SK-N-SH treated with all-trans-retinoic acid at 6 μM for 48 hours (cell line): ENCODE measurements at regions not wholly inside any gene's neighbourhood (a gene's known extent, or its start where the extent isn't known, plus 50 kb on each side); places are given as distances from the start of the nearest gene placed in this dataset.

ENCODE experiments used
- RARB ChIP-seq: fragments of 250-450 bp; sonication (Bioruptor Pico); IDR thresholded peaks from 2 replicates; pipeline ENCODE4 v1.8.0; 2021; ENCODE audit warnings: mild to moderate bottlenecking, moderate library complexity
- ZFP30 ChIP-seq: fragments of 450-650 bp; formaldehyde crosslinking; IDR thresholded peaks from 2 replicates; pipeline ENCODE4 v1.5.0; 2022; ENCODE audit warnings: mild to moderate bottlenecking, moderate library complexity
- ZNF565 ChIP-seq: fragments of 450-650 bp; formaldehyde crosslinking; conservative IDR thresholded peaks from 2 replicates; pipeline ENCODE4 v1.5.0; 2020; ENCODE audit warnings: low read depth, mild to moderate bottlenecking, moderate library complexity
- ZNF70 ChIP-seq: fragments of 450-650 bp; formaldehyde crosslinking; IDR thresholded peaks from 2 replicates; pipeline ENCODE4 v1.5.0; 2020; ENCODE audit warnings: mild to moderate bottlenecking, moderate library complexity
- TF ChIP-seq, protein P1 (sequence below): fragments of 250-450 bp; sonication (Bioruptor Pico); IDR thresholded peaks from 2 replicates; pipeline ENCODE4 v1.8.0; 2020; ENCODE audit warnings: mild to moderate bottlenecking, moderate library complexity, borderline replicate concordance

DNA sequence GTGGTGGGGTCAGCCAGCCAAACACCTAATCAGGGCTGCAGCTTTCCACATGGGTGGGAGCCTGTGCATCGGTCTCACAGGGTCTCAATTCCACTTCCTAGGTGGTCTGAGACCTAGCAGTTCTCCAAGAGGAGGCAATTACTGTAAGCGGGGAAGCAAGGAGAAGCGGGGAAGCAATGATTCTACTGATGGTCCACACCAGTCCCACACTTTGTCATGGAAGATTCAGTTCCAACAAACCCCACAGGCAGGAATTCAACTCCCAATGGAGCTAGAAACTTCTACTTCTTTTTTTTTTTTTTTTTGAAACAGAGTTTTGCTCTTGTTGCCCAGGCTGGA lies 158.7 kb upstream of the RAI14 start:
- TF ChIP-seq ZFP30 (CRISPR knock-in tag) (no peak), ZNF565 (no peak), RARB (CRISPR knock-in tag) (no peak), ZNF70 (CRISPR knock-in tag) (no peak)
- TF ChIP-seq, protein P1, sequence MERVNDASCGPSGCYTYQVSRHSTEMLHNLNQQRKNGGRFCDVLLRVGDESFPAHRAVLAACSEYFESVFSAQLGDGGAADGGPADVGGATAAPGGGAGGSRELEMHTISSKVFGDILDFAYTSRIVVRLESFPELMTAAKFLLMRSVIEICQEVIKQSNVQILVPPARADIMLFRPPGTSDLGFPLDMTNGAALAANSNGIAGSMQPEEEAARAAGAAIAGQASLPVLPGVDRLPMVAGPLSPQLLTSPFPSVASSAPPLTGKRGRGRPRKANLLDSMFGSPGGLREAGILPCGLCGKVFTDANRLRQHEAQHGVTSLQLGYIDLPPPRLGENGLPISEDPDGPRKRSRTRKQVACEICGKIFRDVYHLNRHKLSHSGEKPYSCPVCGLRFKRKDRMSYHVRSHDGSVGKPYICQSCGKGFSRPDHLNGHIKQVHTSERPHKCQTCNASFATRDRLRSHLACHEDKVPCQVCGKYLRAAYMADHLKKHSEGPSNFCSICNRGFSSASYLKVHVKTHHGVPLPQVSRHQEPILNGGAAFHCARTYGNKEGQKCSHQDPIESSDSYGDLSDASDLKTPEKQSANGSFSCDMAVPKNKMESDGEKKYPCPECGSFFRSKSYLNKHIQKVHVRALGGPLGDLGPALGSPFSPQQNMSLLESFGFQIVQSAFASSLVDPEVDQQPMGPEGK (CRISPR knock-in tag) = no peak
